Ovary (tissue), 3 donors: ENCODE measurements at regions not wholly inside any gene's neighbourhood (a gene's known extent, or its start where the extent isn't known, plus 50 kb on each side); places are given as distances from the start of the nearest gene placed in this dataset.

ENCODE experiments used
- POLR2A ChIP-seq: fragments of 450-650 bp; IDR thresholded peaks from one replicate; pipeline ENCODE4 v1.6.1; 2017; ENCODE audit warnings: antibody characterized with exemption, mild to moderate bottlenecking, moderate library complexity
- TF ChIP-seq, protein P1 (sequence below), 3 donors: fragments of 450-650 bp in 2 of 3; fragments of 200-600 bp in 1 of 3; IDR thresholded peaks; one replicate each; pipeline versions ENCODE4 v1.5.1 to v1.8.0; 2016 to 2022; ENCODE audit warnings: antibody characterized with exemption in 3 of 3, mild to moderate bottlenecking in 1 of 3
- donor health status: DM: no; HTN: no; CAD: no.

DNA sequence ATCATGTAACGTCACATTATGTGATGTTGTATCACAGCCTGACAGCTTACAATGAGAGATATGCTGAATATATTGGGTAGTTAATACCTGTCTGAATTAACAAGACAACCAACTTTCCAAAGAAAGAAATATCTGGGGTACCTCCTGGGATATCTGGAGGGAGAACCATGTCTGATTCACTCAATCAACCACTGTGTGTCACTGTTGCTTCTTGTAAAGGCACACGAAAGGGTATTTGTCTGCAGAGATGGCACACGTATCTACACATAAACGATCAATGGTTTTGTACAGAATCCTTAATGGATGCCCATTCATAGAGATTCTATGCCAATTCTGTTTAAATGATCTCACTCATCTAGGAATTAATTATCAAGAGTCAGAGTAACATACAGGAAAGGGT, 252.1 kb upstream of the TMCO5A start:
- TF ChIP-seq, protein P1, sequence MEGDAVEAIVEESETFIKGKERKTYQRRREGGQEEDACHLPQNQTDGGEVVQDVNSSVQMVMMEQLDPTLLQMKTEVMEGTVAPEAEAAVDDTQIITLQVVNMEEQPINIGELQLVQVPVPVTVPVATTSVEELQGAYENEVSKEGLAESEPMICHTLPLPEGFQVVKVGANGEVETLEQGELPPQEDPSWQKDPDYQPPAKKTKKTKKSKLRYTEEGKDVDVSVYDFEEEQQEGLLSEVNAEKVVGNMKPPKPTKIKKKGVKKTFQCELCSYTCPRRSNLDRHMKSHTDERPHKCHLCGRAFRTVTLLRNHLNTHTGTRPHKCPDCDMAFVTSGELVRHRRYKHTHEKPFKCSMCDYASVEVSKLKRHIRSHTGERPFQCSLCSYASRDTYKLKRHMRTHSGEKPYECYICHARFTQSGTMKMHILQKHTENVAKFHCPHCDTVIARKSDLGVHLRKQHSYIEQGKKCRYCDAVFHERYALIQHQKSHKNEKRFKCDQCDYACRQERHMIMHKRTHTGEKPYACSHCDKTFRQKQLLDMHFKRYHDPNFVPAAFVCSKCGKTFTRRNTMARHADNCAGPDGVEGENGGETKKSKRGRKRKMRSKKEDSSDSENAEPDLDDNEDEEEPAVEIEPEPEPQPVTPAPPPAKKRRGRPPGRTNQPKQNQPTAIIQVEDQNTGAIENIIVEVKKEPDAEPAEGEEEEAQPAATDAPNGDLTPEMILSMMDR (IDR thresholded peaks at IDR 0.05): no peak
- no peak for TF ChIP-seq POLR2A
